Sigmoid colon (tissue), 3 donors: ENCODE measurements at regions not wholly inside any gene's neighbourhood (a gene's known extent, or its start where the extent isn't known, plus 50 kb on each side); places are given as distances from the start of the nearest gene placed in this dataset.

Experiments used
- POLR2A ChIP-seq, 2 donors: fragments of 450-650 bp; IDR thresholded peaks; one replicate each; pipeline ENCODE4 v1.6.1; 2016; ENCODE audit warnings: antibody characterized with exemption in 2 of 2, mild to moderate bottlenecking in 2 of 2, moderate library complexity in 2 of 2
- TF ChIP-seq, protein P1 (sequence below), 4 experiments: fragments of 450-650 bp in 3 of 4; fragments of 200-600 bp in 1 of 4; IDR thresholded peaks; one replicate each; pipeline ENCODE4 v1.5.1; 2016 to 2019; ENCODE audit warnings: antibody characterized with exemption in 4 of 4, mild to moderate bottlenecking in 3 of 4, moderate library complexity in 2 of 4

DNA sequence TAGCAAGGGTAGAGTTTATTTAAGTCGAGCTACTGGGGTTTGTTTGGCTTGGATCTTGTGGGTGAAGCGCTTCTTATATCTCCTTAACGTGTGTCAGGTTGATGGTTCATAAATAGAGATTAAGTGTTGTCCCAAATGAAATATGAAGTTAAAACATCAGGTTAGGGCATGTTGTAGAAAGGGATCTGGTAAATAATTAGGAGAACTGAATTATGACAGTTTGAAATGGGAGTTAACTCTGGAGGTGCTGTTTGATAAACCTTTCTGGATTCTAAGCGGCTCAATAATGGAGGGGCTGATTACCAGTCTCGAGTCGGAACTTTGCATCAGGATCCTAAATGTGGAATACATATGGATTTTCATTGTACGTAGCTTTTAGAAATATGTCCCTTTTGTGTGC, 717.0 kb upstream of the WWC1 start:
- TF ChIP-seq, protein P1, sequence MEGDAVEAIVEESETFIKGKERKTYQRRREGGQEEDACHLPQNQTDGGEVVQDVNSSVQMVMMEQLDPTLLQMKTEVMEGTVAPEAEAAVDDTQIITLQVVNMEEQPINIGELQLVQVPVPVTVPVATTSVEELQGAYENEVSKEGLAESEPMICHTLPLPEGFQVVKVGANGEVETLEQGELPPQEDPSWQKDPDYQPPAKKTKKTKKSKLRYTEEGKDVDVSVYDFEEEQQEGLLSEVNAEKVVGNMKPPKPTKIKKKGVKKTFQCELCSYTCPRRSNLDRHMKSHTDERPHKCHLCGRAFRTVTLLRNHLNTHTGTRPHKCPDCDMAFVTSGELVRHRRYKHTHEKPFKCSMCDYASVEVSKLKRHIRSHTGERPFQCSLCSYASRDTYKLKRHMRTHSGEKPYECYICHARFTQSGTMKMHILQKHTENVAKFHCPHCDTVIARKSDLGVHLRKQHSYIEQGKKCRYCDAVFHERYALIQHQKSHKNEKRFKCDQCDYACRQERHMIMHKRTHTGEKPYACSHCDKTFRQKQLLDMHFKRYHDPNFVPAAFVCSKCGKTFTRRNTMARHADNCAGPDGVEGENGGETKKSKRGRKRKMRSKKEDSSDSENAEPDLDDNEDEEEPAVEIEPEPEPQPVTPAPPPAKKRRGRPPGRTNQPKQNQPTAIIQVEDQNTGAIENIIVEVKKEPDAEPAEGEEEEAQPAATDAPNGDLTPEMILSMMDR (IDR thresholded peaks at IDR 0.05): no peak
- no peak for TF ChIP-seq POLR2A (IDR thresholded peaks at IDR 0.05)
